ENCODE measurements at regions not wholly inside any gene's neighbourhood (a gene's known extent, or its start where the extent isn't known, plus 50 kb on each side); places are given as distances from the start of the nearest gene placed in this dataset.
"Not testable (repeated sequence)": the region's sequence is repeated elsewhere in the genome, so short reads cannot be mapped to it uniquely, and the experiment has no call there.

- Mint-ChIP-seq H3K36me3 (peaks cover 0 to 12% (median 3%) of the 10 kb centered on the region in 3 donors), H3K4me3 (no peak overlapping the region), H3K4me1 (no peaks in the 10 kb centered on the region), H3K27ac (no peak overlapping the region), H3K27me3 (ENCODE audit: low read depth in 3 of 3) (peaks cover 5 to 9% (median 8%) of the 10 kb centered on the region in 3 donors), H3K9me3 (peaks cover 10 to 20% (median 16%) of the 10 kb centered on the region in 6 donors)
- DNase-seq, result no peak
Observed at GRCh38 chr22:22982616-22983015, 87.7 kb upstream of the GNAZ start.

GRCh38 chr22:22983123-22983522 lies 87.2 kb upstream of the GNAZ start:
- H3K27me3 Mint-ChIP-seq (ENCODE audit: low read depth in 3 of 3), result peaks cover 3 to 9% (median 6%) of the 10 kb centered on the region in 3 donors
- H3K4me1 Mint-ChIP-seq, result no peaks in the 10 kb centered on the region
- H3K36me3 Mint-ChIP-seq, result peaks cover 0 to 8% (median 3%) of the 10 kb centered on the region in 3 donors
- peaks cover 9 to 20% (median 16%) of the 10 kb centered on the region in 6 donors for H3K9me3 Mint-ChIP-seq
- H3K4me3 Mint-ChIP-seq, result no peak overlapping the region
- no peak for DNase-seq
- no peak overlapping the region for H3K27ac Mint-ChIP-seq

DNA sequence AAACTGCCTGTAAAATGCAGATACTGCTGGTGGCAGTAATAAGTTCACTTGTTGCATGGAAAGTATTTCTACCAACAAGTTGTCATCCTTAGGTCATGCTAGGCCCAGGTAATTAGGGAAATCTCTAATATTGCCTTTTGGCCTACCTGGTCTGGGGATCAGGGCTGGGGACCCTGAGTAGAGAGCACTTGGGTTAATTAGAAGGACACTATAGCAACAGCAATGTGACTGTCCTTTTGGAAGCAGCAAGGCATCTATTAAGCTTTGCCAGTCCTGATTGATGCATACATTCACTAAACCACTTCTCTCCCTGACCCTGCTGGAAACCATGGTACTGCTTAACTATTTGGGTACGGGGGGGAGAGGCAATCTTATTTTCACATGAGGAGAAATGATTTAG lies 86.5 kb upstream of the GNAZ start:
- no peaks in the 10 kb centered on the region for H3K4me1 Mint-ChIP-seq
- DNase-seq, result no peak
- peaks cover 6 to 18% (median 16%) of the 10 kb centered on the region in 6 donors for H3K9me3 Mint-ChIP-seq
- no peak overlapping the region for H3K4me3 Mint-ChIP-seq
- no peak overlapping the region for H3K27ac Mint-ChIP-seq
- peaks cover 3 to 6% (median 5%) of the 10 kb centered on the region in 3 donors for H3K27me3 Mint-ChIP-seq (ENCODE audit: low read depth in 3 of 3)
- H3K36me3 Mint-ChIP-seq, result peaks cover 0 to 8% (median 2%) of the 10 kb centered on the region in 3 donors

DNA sequence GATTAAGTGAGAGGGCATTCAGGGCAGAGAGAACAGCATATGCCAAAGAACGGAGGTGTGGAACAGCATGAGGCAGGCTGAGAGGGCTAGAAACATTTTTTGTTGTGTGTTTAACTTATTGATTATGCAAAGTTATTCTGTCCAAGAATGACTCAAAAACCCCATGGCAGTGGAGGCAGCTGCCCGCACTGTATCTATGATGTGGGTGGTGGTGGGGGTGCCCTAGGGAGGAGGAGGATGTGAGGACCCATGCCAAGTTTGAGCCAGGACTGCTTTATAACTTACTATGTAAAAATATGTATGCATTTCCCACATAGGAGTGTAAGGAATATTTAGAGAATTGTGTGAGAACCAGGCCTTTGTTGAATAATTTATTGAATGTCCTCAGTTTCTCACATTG lies 85.4 kb upstream of the GNAZ start:
- DNase-seq, result no peak
- peaks cover 0 to 3% (median 0%) of the 10 kb centered on the region in 3 donors for H3K36me3 Mint-ChIP-seq
- no peak overlapping the region for H3K4me3 Mint-ChIP-seq
- H3K27me3 Mint-ChIP-seq (ENCODE audit: low read depth in 3 of 3), result peaks cover 2 to 6% (median 3%) of the 10 kb centered on the region in 3 donors
- H3K27ac Mint-ChIP-seq, result no peak overlapping the region
- H3K9me3 Mint-ChIP-seq, result peaks cover 5 to 9% (median 7%) of the 10 kb centered on the region in 6 donors
- no peaks in the 10 kb centered on the region for H3K4me1 Mint-ChIP-seq

DNA sequence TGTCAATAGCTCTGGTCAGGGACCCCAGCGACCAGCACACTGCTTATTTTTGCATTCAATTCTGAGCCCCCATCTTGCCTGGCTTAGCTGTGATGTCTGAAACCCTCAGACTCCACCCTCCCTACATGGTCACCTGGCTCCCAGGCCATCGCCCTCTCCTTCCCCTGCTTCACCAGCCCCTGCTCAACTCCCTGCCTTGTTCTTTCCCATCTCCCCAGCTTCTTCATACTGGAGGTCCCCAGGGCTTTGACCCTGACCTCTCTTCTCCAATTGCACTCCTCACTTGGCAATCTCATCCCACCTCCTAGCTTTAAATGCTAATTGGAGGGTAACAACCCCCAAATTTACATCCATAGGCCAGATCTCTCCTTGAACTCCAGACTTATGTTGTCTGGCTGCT lies 84.3 kb upstream of the GNAZ start:
- no peak for DNase-seq
- no peak overlapping the region for H3K4me3 Mint-ChIP-seq
- H3K27me3 Mint-ChIP-seq (ENCODE audit: low read depth in 3 of 3), result peaks cover 2 to 7% (median 3%) of the 10 kb centered on the region in 3 donors
- no peaks in the 10 kb centered on the region for H3K36me3 Mint-ChIP-seq
- no peaks in the 10 kb centered on the region for H3K4me1 Mint-ChIP-seq
- no peak overlapping the region for H3K27ac Mint-ChIP-seq
- no peaks in the 10 kb centered on the region for H3K9me3 Mint-ChIP-seq

GRCh38 chr22:22986640-22987039 lies 83.7 kb upstream of the GNAZ start:
- no peak for DNase-seq
- peaks cover 2 to 7% (median 3%) of the 10 kb centered on the region in 3 donors for H3K27me3 Mint-ChIP-seq (ENCODE audit: low read depth in 3 of 3)
- no peaks in the 10 kb centered on the region for H3K4me1 Mint-ChIP-seq
- H3K4me3 Mint-ChIP-seq, result no peak overlapping the region
- H3K36me3 Mint-ChIP-seq, result no peaks in the 10 kb centered on the region
- no peaks in the 10 kb centered on the region for H3K9me3 Mint-ChIP-seq
- no peak overlapping the region for H3K27ac Mint-ChIP-seq

GRCh38 chr22:22988150-22988549 lies 82.2 kb upstream of the GNAZ start:
- Mint-ChIP-seq H3K27me3 (ENCODE audit: low read depth in 3 of 3) (peaks cover 2 to 7% (median 3%) of the 10 kb centered on the region in 3 donors), H3K4me3 (no peak overlapping the region), H3K4me1 (no peaks in the 10 kb centered on the region), H3K36me3 (no peaks in the 10 kb centered on the region), H3K9me3 (no peaks in the 10 kb centered on the region), H3K27ac (no peak overlapping the region)
- no peak for DNase-seq

GRCh38 chr22:22988785-22989184 lies 81.5 kb upstream of the GNAZ start:
- DNase-seq, result no peak
- Mint-ChIP-seq H3K27ac (no peak overlapping the region), H3K4me1 (no peaks in the 10 kb centered on the region), H3K36me3 (no peaks in the 10 kb centered on the region), H3K27me3 (ENCODE audit: low read depth in 3 of 3) (peaks cover 2 to 7% (median 3%) of the 10 kb centered on the region in 3 donors), H3K9me3 (no peaks in the 10 kb centered on the region), H3K4me3 (no peak overlapping the region)

- no peak for DNase-seq
- H3K9me3 Mint-ChIP-seq, result peaks cover 0 to 5% (median 0%) of the 10 kb centered on the region in 6 donors
- H3K4me1 Mint-ChIP-seq, result no peaks in the 10 kb centered on the region
- peaks cover 3 to 10% (median 3%) of the 10 kb centered on the region in 3 donors for H3K27me3 Mint-ChIP-seq (ENCODE audit: low read depth in 3 of 3)
- H3K36me3 Mint-ChIP-seq, result no peaks in the 10 kb centered on the region
- no peak overlapping the region for H3K4me3 Mint-ChIP-seq
- H3K27ac Mint-ChIP-seq, result no peak overlapping the region
Observed at GRCh38 chr22:22989856-22990255, 80.5 kb upstream of the GNAZ start.

- H3K9me3 Mint-ChIP-seq, result peaks cover 3 to 16% (median 5%) of the 10 kb centered on the region in 6 donors
- H3K27me3 Mint-ChIP-seq (ENCODE audit: low read depth in 3 of 3), result peaks cover 6 to 17% (median 8%) of the 10 kb centered on the region in 3 donors
- H3K4me1 Mint-ChIP-seq, H3K4me3 Mint-ChIP-seq, H3K27ac Mint-ChIP-seq, DNase-seq, H3K36me3 Mint-ChIP-seq: not testable (repeated sequence)
Observed at GRCh38 chr22:22990711-22991505, 79.4 kb upstream of the GNAZ start.

GRCh38 chr22:22992474-22992873 lies 77.8 kb upstream of the GNAZ start:
- no peak overlapping the region for H3K4me3 Mint-ChIP-seq
- no peak overlapping the region for H3K27ac Mint-ChIP-seq
- H3K36me3 Mint-ChIP-seq, result peaks cover 8 to 13% (median 9%) of the 10 kb centered on the region in 3 donors
- H3K9me3 Mint-ChIP-seq, result peaks cover 12 to 31% (median 18%) of the 10 kb centered on the region in 6 donors
- no peak for DNase-seq
- no peaks in the 10 kb centered on the region for H3K4me1 Mint-ChIP-seq
- peaks cover 7 to 16% (median 8%) of the 10 kb centered on the region in 3 donors for H3K27me3 Mint-ChIP-seq (ENCODE audit: low read depth in 3 of 3)

DNA sequence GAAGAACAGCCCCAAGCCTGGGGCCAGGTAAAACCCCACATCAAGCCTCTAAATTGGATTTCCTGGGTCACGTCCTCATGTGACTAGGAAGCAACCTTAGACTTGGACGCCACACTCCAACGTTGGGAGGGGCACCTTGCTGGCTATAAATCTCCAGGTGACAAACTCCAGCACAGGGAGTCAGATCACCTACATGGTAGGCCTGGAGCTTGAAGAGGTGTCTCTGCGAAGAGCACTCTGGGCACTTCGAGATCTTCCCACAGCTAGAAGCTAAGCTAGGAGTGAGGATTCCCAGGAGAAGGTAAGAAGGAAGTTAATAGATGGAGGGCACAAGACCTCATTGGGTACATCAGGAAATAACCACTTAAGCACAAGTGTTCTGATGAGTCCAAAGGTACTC lies 77.1 kb upstream of the GNAZ start:
- peaks cover 7 to 22% (median 11%) of the 10 kb centered on the region in 3 donors for H3K27me3 Mint-ChIP-seq (ENCODE audit: low read depth in 3 of 3)
- DNase-seq, result no peak

DNA sequence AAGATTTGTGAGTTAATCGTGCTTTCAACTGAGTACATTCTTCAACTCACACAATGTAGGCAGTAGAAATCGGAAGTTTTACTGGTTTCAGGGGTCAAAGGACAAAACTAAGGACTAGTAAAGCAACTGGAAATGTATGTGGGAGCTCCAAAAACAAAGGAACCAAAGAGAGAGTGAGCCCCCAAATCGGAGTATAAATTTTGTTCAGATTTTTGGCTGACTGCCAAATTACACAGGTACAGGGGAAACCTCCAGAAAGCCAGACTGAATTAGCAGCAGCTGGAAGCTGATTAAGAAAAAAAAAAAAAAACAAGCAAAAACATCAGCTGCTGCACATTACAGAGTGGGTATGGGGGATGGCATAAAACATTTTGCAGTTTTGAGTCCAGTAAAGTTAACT lies 75.2 kb upstream of the GNAZ start:
- no peak for DNase-seq
- Mint-ChIP-seq H3K9me3 (peaks cover 21 to 47% (median 29%) of the 10 kb centered on the region in 6 donors), H3K27ac (no peak overlapping the region), H3K4me1 (no peaks in the 10 kb centered on the region), H3K27me3 (ENCODE audit: low read depth in 3 of 3) (peaks cover 7 to 30% (median 14%) of the 10 kb centered on the region in 3 donors), H3K4me3 (no peak overlapping the region), H3K36me3 (peaks cover 8 to 19% (median 14%) of the 10 kb centered on the region in 3 donors)

More for the DNA sequence above, 77.1 kb upstream of the GNAZ start:
- peaks cover 17 to 38% (median 25%) of the 10 kb centered on the region in 6 donors for H3K9me3 Mint-ChIP-seq
- H3K27ac Mint-ChIP-seq, result no peak overlapping the region
- H3K4me3 Mint-ChIP-seq, result no peak overlapping the region
- no peaks in the 10 kb centered on the region for H3K4me1 Mint-ChIP-seq
- peaks cover 8 to 18% (median 14%) of the 10 kb centered on the region in 3 donors for H3K36me3 Mint-ChIP-seq

DNA sequence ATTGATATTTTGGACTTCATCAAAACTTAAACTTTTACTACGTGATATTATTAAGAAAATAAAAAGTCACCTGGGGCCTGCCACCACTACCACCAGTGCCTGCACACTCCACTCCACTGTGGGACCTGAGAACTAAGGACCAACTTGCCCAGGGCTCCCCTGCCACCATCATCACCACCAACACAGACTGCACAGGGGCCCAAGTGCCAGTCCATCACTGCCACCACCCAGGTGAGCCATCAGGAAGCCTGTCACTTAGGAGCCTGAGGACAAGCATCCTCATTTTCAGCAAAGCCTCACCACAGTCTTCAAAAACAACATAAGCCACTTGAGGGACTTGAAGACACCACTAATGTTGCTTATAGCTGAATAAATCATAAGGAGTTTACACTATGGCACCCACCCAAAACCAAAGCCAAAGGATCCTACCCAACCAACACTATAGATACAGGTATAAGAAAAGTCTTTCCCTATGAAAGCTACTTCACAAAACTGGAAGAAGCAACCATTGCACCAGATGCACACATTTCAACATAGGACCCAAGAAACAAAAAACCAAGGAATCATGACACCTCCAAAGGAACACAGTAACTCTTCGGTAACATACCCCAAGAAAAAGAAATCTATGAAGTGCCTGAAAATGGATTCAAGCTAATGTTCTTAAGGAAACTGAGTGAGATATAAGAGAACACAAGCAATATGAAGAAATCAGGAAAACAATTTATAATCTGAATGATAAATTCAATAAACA lies 73.6 kb upstream of the GNAZ start:
- peaks cover 8 to 19% (median 14%) of the 10 kb centered on the region in 3 donors for H3K36me3 Mint-ChIP-seq
- H3K27ac Mint-ChIP-seq, result no peak overlapping the region
- H3K4me3 Mint-ChIP-seq, result no peak overlapping the region
- peaks cover 22 to 47% (median 29%) of the 10 kb centered on the region in 6 donors for H3K9me3 Mint-ChIP-seq
- no peaks in the 10 kb centered on the region for H3K4me1 Mint-ChIP-seq
- DNase-seq, result no peak
- peaks cover 7 to 32% (median 14%) of the 10 kb centered on the region in 3 donors for H3K27me3 Mint-ChIP-seq (ENCODE audit: low read depth in 3 of 3)

Data from immature natural killer cell (primary cell).